ENCODE measurements at regions not wholly inside any gene's neighbourhood (a gene's known extent, or its start where the extent isn't known, plus 50 kb on each side); places are given as distances from the start of the nearest gene placed in this dataset.

DNA sequence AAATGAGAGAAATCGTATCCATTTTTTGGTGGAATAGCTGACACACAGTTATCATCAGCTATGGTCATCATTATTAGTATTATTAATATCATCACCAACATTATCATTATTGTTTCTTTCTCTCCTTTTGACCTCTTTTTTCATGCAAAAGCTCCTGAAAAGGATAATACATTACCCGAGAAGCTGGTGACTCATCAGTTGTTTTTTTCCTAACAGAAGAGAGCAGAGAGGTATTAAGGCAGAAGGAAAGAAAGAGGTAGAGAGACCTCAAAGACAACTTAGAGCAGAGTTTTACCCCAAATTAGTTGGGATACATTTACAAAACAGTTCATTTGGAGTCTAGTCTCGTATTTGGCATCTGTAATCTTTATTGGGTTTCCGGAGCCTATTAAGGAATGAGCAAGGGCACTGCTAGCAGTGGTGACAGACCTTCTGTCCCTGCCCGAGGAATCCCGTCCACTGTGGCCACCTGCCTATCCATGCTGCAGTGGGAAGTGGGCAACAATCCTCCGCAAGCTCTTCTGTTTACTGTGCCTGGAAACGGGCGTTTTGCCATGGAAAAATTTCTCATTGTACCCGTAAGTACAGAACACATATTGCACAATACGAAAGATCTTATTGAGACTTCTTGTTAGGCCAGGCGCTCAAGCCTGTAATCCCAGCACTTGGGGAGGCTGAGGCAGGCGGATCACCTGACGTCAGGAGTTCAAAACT, 170.0 kb upstream of the MKLN1 start:
- TF ChIP-seq, protein P1, sequence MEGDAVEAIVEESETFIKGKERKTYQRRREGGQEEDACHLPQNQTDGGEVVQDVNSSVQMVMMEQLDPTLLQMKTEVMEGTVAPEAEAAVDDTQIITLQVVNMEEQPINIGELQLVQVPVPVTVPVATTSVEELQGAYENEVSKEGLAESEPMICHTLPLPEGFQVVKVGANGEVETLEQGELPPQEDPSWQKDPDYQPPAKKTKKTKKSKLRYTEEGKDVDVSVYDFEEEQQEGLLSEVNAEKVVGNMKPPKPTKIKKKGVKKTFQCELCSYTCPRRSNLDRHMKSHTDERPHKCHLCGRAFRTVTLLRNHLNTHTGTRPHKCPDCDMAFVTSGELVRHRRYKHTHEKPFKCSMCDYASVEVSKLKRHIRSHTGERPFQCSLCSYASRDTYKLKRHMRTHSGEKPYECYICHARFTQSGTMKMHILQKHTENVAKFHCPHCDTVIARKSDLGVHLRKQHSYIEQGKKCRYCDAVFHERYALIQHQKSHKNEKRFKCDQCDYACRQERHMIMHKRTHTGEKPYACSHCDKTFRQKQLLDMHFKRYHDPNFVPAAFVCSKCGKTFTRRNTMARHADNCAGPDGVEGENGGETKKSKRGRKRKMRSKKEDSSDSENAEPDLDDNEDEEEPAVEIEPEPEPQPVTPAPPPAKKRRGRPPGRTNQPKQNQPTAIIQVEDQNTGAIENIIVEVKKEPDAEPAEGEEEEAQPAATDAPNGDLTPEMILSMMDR (IDR thresholded peaks at IDR 0.05) = no peak
- TF ChIP-seq POLR2A (IDR thresholded peaks at IDR 0.05) (no peak), EP300 (IDR thresholded peaks at IDR 0.05) (peak in 2 of 4 donors; percentile 66 to 82), POLR2AphosphoS5 (IDR thresholded peaks at IDR 0.05) (peak in 1 of 2 donors; percentile 40)

All from upper lobe of left lung (tissue), 4 donors.